ENCODE measurements at regions not wholly inside any gene's neighbourhood (a gene's known extent, or its start where the extent isn't known, plus 50 kb on each side); places are given as distances from the start of the nearest gene placed in this dataset.

GRCh38 chr7:126236261-126236660, 1016.5 kb downstream of the GRM8 start:
- DNase-seq (no peak), ATAC-seq (ENCODE audit: low FRiP score) (no peak)
- Histone ChIP-seq H3K36me3 (ENCODE audit: control insufficient read depth in 1 of 2, insufficient read depth in 2 of 2, low read length in 1 of 2) (no peaks in the 10 kb centered on the region), H3K27ac (ENCODE audit: low read depth in 1 of 2, low read length in 2 of 2) (no peak overlapping the region), H3K27me3 (ENCODE audit: control insufficient read depth in 1 of 2, insufficient read depth in 2 of 2, low read length in 1 of 2) (no peaks in the 10 kb centered on the region), H3K4me3 (ENCODE audit: low read length in 2 of 2) (no peak overlapping the region), H3K9me3 (ENCODE audit: control insufficient read depth, low read length) (no peaks in the 10 kb centered on the region), H3K4me1 (ENCODE audit: control insufficient read depth in 1 of 2, insufficient read depth in 2 of 2, low read length in 2 of 2) (no peaks in the 10 kb centered on the region)
- WGBS, 2 donors, result 61 to 73% methylated on average over 5 of the region's 5 CpGs
- intact Hi-C loops (cut with DNase I), result no loop called here

GRCh38 chr7:126228356-126229061, 1024.2 kb downstream of the GRM8 start:
- intact Hi-C loops (cut with DNase I), result no loop called here
- no peak overlapping the region for H3K4me3 ChIP-seq (ENCODE audit: low read length in 2 of 2)
- no peaks in the 10 kb centered on the region for H3K36me3 ChIP-seq (ENCODE audit: control insufficient read depth in 1 of 2, insufficient read depth in 2 of 2, low read length in 1 of 2)
- H3K9me3 ChIP-seq (ENCODE audit: control insufficient read depth, low read length), result no peaks in the 10 kb centered on the region
- DNase-seq (no peak), ATAC-seq (ENCODE audit: low FRiP score) (no peak)
- H3K27me3 ChIP-seq (ENCODE audit: control insufficient read depth in 1 of 2, insufficient read depth in 2 of 2, low read length in 1 of 2), result no peaks in the 10 kb centered on the region
- 84 to 87% methylated on average over 4 of the region's 4 CpGs for WGBS, 2 donors
- H3K4me1 ChIP-seq (ENCODE audit: control insufficient read depth in 1 of 2, insufficient read depth in 2 of 2, low read length in 2 of 2), result no peaks in the 10 kb centered on the region
- no peak overlapping the region for H3K27ac ChIP-seq (ENCODE audit: low read depth in 1 of 2, low read length in 2 of 2)

GRCh38 chr7:126227643-126228042, 1025.1 kb downstream of the GRM8 start:
- H3K4me1 ChIP-seq (ENCODE audit: control insufficient read depth in 1 of 2, insufficient read depth in 2 of 2, low read length in 2 of 2), result no peaks in the 10 kb centered on the region
- no peaks in the 10 kb centered on the region for H3K27me3 ChIP-seq (ENCODE audit: control insufficient read depth in 1 of 2, insufficient read depth in 2 of 2, low read length in 1 of 2)
- no peaks in the 10 kb centered on the region for H3K9me3 ChIP-seq (ENCODE audit: control insufficient read depth, low read length)
- no peak overlapping the region for H3K27ac ChIP-seq (ENCODE audit: low read depth in 1 of 2, low read length in 2 of 2)
- WGBS, 2 donors, result 51 to 61% methylated on average over 1 of the region's 1 CpG
- no peaks in the 10 kb centered on the region for H3K36me3 ChIP-seq (ENCODE audit: control insufficient read depth in 1 of 2, insufficient read depth in 2 of 2, low read length in 1 of 2)
- H3K4me3 ChIP-seq (ENCODE audit: low read length in 2 of 2), result no peak overlapping the region
- intact Hi-C loops (cut with DNase I), result no loop called here
- no peak for ATAC-seq (ENCODE audit: low FRiP score)
- no peak for DNase-seq

- no peaks in the 10 kb centered on the region for H3K9me3 ChIP-seq (ENCODE audit: control insufficient read depth, low read length)
- ATAC-seq (ENCODE audit: low FRiP score), result no peak
- H3K27ac ChIP-seq (ENCODE audit: low read depth in 1 of 2, low read length in 2 of 2), result no peak overlapping the region
- H3K4me1 ChIP-seq (ENCODE audit: control insufficient read depth in 1 of 2, insufficient read depth in 2 of 2, low read length in 2 of 2), result no peaks in the 10 kb centered on the region
- H3K4me3 ChIP-seq (ENCODE audit: low read length in 2 of 2), result no peak overlapping the region
- H3K27me3 ChIP-seq (ENCODE audit: control insufficient read depth in 1 of 2, insufficient read depth in 2 of 2, low read length in 1 of 2), result no peaks in the 10 kb centered on the region
- intact Hi-C loops (cut with DNase I), result no loop called here
- DNase-seq, result no peak
- no peaks in the 10 kb centered on the region for H3K36me3 ChIP-seq (ENCODE audit: control insufficient read depth in 1 of 2, insufficient read depth in 2 of 2, low read length in 1 of 2)
Measured at GRCh38 chr7:126227055-126227454, 1025.7 kb downstream of the GRM8 start.

GRCh38 chr7:126223729-126224128, 1029.0 kb downstream of the GRM8 start:
- no peaks in the 10 kb centered on the region for H3K9me3 ChIP-seq (ENCODE audit: control insufficient read depth, low read length)
- WGBS, 2 donors, result 73 to 88% methylated on average over 3 of the region's 3 CpGs
- intact Hi-C loops (cut with DNase I), result no loop called here
- H3K36me3 ChIP-seq (ENCODE audit: control insufficient read depth in 1 of 2, insufficient read depth in 2 of 2, low read length in 1 of 2), result no peaks in the 10 kb centered on the region
- no peak overlapping the region for H3K4me3 ChIP-seq (ENCODE audit: low read length in 2 of 2)
- no peaks in the 10 kb centered on the region for H3K4me1 ChIP-seq (ENCODE audit: control insufficient read depth in 1 of 2, insufficient read depth in 2 of 2, low read length in 2 of 2)
- no peak overlapping the region for H3K27ac ChIP-seq (ENCODE audit: low read depth in 1 of 2, low read length in 2 of 2)
- ATAC-seq (ENCODE audit: low FRiP score), result no peak
- peak in 1 of 2 donors; percentile 26 for DNase-seq
- H3K27me3 ChIP-seq (ENCODE audit: control insufficient read depth in 1 of 2, insufficient read depth in 2 of 2, low read length in 1 of 2), result no peaks in the 10 kb centered on the region

GRCh38 chr7:126222782-126223181, 1030.0 kb downstream of the GRM8 start:
- H3K27ac ChIP-seq (ENCODE audit: low read depth in 1 of 2, low read length in 2 of 2), result no peak overlapping the region
- WGBS, 2 donors, result 69 to 82% methylated on average over 3 of the region's 3 CpGs
- H3K27me3 ChIP-seq (ENCODE audit: control insufficient read depth in 1 of 2, insufficient read depth in 2 of 2, low read length in 1 of 2), result no peaks in the 10 kb centered on the region
- ATAC-seq (ENCODE audit: low FRiP score) (no peak), DNase-seq (peak in 1 of 2 donors; percentile 39)
- H3K4me3 ChIP-seq (ENCODE audit: low read length in 2 of 2), result no peak overlapping the region
- intact Hi-C loops (cut with DNase I), result no loop called here
- no peaks in the 10 kb centered on the region for H3K9me3 ChIP-seq (ENCODE audit: control insufficient read depth, low read length)
- H3K4me1 ChIP-seq (ENCODE audit: control insufficient read depth in 1 of 2, insufficient read depth in 2 of 2, low read length in 2 of 2), result no peaks in the 10 kb centered on the region
- H3K36me3 ChIP-seq (ENCODE audit: control insufficient read depth in 1 of 2, insufficient read depth in 2 of 2, low read length in 1 of 2), result no peaks in the 10 kb centered on the region

- Histone ChIP-seq H3K4me3 (ENCODE audit: low read length in 2 of 2) (no peak overlapping the region), H3K27me3 (ENCODE audit: control insufficient read depth in 1 of 2, insufficient read depth in 2 of 2, low read length in 1 of 2) (no peaks in the 10 kb centered on the region), H3K9me3 (ENCODE audit: control insufficient read depth, low read length) (no peaks in the 10 kb centered on the region), H3K36me3 (ENCODE audit: control insufficient read depth in 1 of 2, insufficient read depth in 2 of 2, low read length in 1 of 2) (no peaks in the 10 kb centered on the region), H3K4me1 (ENCODE audit: control insufficient read depth in 1 of 2, insufficient read depth in 2 of 2, low read length in 2 of 2) (no peaks in the 10 kb centered on the region), H3K27ac (ENCODE audit: low read depth in 1 of 2, low read length in 2 of 2) (no peak overlapping the region)
- 71 to 83% methylated on average over 2 of the region's 2 CpGs for WGBS, 2 donors
- ATAC-seq (ENCODE audit: low FRiP score) (no peak), DNase-seq (no peak)
- intact Hi-C loops (cut with DNase I), result no loop called here
Measured at GRCh38 chr7:126215785-126216184, 1037.0 kb downstream of the GRM8 start.

- H3K36me3 ChIP-seq (ENCODE audit: control insufficient read depth in 1 of 2, insufficient read depth in 2 of 2, low read length in 1 of 2), result no peaks in the 10 kb centered on the region
- ATAC-seq (ENCODE audit: low FRiP score), result no peak
- no peaks in the 10 kb centered on the region for H3K27me3 ChIP-seq (ENCODE audit: control insufficient read depth in 1 of 2, insufficient read depth in 2 of 2, low read length in 1 of 2)
- WGBS, 2 donors, result 7 to 8% methylated on average over 1 of the region's 1 CpG
- H3K9me3 ChIP-seq (ENCODE audit: control insufficient read depth, low read length), result no peaks in the 10 kb centered on the region
- H3K4me1 ChIP-seq (ENCODE audit: control insufficient read depth in 1 of 2, insufficient read depth in 2 of 2, low read length in 2 of 2), result no peaks in the 10 kb centered on the region
- no peak overlapping the region for H3K27ac ChIP-seq (ENCODE audit: low read depth in 1 of 2, low read length in 2 of 2)
- DNase-seq, result no peak
- intact Hi-C loops (cut with DNase I), result no loop called here
- no peak overlapping the region for H3K4me3 ChIP-seq (ENCODE audit: low read length in 2 of 2)
Measured at GRCh38 chr7:126213876-126214275, 1038.9 kb downstream of the GRM8 start.

GRCh38 chr7:126211875-126212274, 1040.9 kb downstream of the GRM8 start:
- no peaks in the 10 kb centered on the region for H3K36me3 ChIP-seq (ENCODE audit: control insufficient read depth in 1 of 2, insufficient read depth in 2 of 2, low read length in 1 of 2)
- H3K9me3 ChIP-seq (ENCODE audit: control insufficient read depth, low read length), result no peaks in the 10 kb centered on the region
- H3K4me3 ChIP-seq (ENCODE audit: low read length in 2 of 2), result no peak overlapping the region
- H3K4me1 ChIP-seq (ENCODE audit: control insufficient read depth in 1 of 2, insufficient read depth in 2 of 2, low read length in 2 of 2), result no peaks in the 10 kb centered on the region
- DNase-seq (no peak), ATAC-seq (ENCODE audit: low FRiP score) (no peak)
- H3K27me3 ChIP-seq (ENCODE audit: control insufficient read depth in 1 of 2, insufficient read depth in 2 of 2, low read length in 1 of 2), result no peaks in the 10 kb centered on the region
- H3K27ac ChIP-seq (ENCODE audit: low read depth in 1 of 2, low read length in 2 of 2), result no peak overlapping the region
- intact Hi-C loops (cut with DNase I), result no loop called here

Measured in aorta (tissue), 5 donors.